ENCODE measurements at regions not wholly inside any gene's neighbourhood (a gene's known extent, or its start where the extent isn't known, plus 50 kb on each side); places are given as distances from the start of the nearest gene placed in this dataset.

DNA sequence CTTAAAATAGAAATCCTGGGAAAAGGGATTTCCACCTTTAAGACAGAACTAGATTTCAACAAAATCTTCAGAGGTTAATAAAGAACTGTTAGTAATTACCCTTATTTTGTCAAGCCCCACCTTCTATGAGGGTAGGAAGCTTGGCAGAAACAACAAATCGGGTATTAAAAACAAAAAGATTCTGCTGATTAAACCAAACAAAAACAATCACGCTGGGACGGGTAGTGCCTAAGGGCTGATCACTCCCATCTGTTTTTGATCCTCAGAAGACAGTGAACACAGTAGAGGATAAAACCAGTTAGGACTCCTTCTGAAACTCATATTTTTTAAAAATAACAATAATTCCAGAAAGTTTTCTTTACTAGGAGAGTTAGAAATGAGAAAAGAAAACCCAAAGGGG is 441.3 kb upstream of the API5 start:
- TF ChIP-seq, protein P1, sequence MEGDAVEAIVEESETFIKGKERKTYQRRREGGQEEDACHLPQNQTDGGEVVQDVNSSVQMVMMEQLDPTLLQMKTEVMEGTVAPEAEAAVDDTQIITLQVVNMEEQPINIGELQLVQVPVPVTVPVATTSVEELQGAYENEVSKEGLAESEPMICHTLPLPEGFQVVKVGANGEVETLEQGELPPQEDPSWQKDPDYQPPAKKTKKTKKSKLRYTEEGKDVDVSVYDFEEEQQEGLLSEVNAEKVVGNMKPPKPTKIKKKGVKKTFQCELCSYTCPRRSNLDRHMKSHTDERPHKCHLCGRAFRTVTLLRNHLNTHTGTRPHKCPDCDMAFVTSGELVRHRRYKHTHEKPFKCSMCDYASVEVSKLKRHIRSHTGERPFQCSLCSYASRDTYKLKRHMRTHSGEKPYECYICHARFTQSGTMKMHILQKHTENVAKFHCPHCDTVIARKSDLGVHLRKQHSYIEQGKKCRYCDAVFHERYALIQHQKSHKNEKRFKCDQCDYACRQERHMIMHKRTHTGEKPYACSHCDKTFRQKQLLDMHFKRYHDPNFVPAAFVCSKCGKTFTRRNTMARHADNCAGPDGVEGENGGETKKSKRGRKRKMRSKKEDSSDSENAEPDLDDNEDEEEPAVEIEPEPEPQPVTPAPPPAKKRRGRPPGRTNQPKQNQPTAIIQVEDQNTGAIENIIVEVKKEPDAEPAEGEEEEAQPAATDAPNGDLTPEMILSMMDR (CRISPR knock-in tag; IDR thresholded peaks at IDR 0.05), result no peak
- no peak for TF ChIP-seq ZNF839 (CRISPR knock-in tag; IDR thresholded peaks at IDR 0.05; ENCODE audit: borderline replicate concordance)
- no peak for TF ChIP-seq MAFF (IDR thresholded peaks at IDR 0.05; ENCODE audit: low read depth, low read length)
- no peak for TF ChIP-seq ZFP37 (CRISPR knock-in tag; IDR thresholded peaks at IDR 0.05; ENCODE audit: borderline replicate concordance)
